ENCODE measurements at regions not wholly inside any gene's neighbourhood (a gene's known extent, or its start where the extent isn't known, plus 50 kb on each side); places are given as distances from the start of the nearest gene placed in this dataset.

DNA sequence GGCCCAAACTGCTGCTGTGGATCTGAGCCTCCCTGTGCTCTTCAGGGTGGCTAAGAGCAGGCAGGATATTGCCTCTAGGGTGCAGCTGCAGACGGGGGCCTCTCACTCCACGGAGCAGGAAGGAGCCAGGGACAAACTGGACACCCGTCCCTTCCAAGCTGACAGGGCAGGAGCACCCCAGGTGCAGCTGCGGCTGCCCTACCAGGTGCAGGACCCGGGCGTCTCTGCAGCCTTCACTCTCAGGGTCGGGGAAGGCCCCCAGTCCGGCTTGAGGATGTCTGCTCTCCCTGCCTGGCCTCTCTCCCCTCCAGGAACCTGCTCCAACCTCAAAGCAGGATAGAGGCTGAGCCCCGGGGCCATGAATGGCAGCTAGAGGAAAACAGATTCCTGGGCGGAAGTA lies 1554.9 kb upstream of the CADM2 start:
- no peak for TF ChIP-seq MYC (IDR thresholded peaks at IDR 0.05; ENCODE audit: low read depth, low read length)
- TF ChIP-seq, protein P1, sequence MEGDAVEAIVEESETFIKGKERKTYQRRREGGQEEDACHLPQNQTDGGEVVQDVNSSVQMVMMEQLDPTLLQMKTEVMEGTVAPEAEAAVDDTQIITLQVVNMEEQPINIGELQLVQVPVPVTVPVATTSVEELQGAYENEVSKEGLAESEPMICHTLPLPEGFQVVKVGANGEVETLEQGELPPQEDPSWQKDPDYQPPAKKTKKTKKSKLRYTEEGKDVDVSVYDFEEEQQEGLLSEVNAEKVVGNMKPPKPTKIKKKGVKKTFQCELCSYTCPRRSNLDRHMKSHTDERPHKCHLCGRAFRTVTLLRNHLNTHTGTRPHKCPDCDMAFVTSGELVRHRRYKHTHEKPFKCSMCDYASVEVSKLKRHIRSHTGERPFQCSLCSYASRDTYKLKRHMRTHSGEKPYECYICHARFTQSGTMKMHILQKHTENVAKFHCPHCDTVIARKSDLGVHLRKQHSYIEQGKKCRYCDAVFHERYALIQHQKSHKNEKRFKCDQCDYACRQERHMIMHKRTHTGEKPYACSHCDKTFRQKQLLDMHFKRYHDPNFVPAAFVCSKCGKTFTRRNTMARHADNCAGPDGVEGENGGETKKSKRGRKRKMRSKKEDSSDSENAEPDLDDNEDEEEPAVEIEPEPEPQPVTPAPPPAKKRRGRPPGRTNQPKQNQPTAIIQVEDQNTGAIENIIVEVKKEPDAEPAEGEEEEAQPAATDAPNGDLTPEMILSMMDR (IDR thresholded peaks at IDR 0.05; ENCODE audit: low read depth, low read length), result no peak
- TF ChIP-seq POLR2A (IDR thresholded peaks at IDR 0.05; ENCODE audit: extremely low read depth, insufficient read length), result no peak
- TF ChIP-seq, protein P2, sequence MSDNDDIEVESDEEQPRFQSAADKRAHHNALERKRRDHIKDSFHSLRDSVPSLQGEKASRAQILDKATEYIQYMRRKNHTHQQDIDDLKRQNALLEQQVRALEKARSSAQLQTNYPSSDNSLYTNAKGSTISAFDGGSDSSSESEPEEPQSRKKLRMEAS (IDR thresholded peaks at IDR 0.05; ENCODE audit: low read depth, low read length), result no peak

Measured in NB4 (cell line).